ENCODE measurements at regions not wholly inside any gene's neighbourhood (a gene's known extent, or its start where the extent isn't known, plus 50 kb on each side); places are given as distances from the start of the nearest gene placed in this dataset.

- no peak overlapping the region for H3K27ac ChIP-seq
- TF ChIP-seq CTCF (conservative IDR thresholded peaks at IDR 0.05): no peak
These were observed 419.9 kb downstream of the HAO1 start for GRCh38 chr20:7520361-7520760.

- H3K27ac ChIP-seq: no peak overlapping the region
- TF ChIP-seq ZFX (IDR thresholded peaks at IDR 0.05): no peak
- no peak for TF ChIP-seq CTCF (conservative IDR thresholded peaks at IDR 0.05)
These were observed 417.0 kb downstream of the HAO1 start for GRCh38 chr20:7523288-7523687.

- TF ChIP-seq CTCF (conservative IDR thresholded peaks at IDR 0.05) (no peak), ZFX (IDR thresholded peaks at IDR 0.05) (no peak)
These were observed 400.2 kb downstream of the HAO1 start for GRCh38 chr20:7540018-7540417.

GRCh38 chr20:7540923-7541322, 399.3 kb downstream of the HAO1 start:
- no peak for TF ChIP-seq ZFX (IDR thresholded peaks at IDR 0.05)
- TF ChIP-seq CTCF (conservative IDR thresholded peaks at IDR 0.05): no peak
- H3K27ac ChIP-seq: no peak overlapping the region

More at GRCh38 chr20:7540018-7540417, 400.2 kb downstream of the HAO1 start:
- no peak overlapping the region for H3K27ac ChIP-seq

- no peak for TF ChIP-seq CTCF (conservative IDR thresholded peaks at IDR 0.05)
- no peak for TF ChIP-seq ZFX (IDR thresholded peaks at IDR 0.05)
- H3K27ac ChIP-seq: no peak overlapping the region
These were observed 369.2 kb downstream of the HAO1 start for GRCh38 chr20:7571101-7571500.

GRCh38 chr20:7571521-7572055, 368.7 kb downstream of the HAO1 start:
- TF ChIP-seq CTCF (conservative IDR thresholded peaks at IDR 0.05): no peak
- no peak for TF ChIP-seq ZFX (IDR thresholded peaks at IDR 0.05)
- no peak overlapping the region for H3K27ac ChIP-seq

- no peak overlapping the region for H3K27ac ChIP-seq
- TF ChIP-seq CTCF (conservative IDR thresholded peaks at IDR 0.05): no peak
- no peak for TF ChIP-seq ZFX (IDR thresholded peaks at IDR 0.05)
These were observed 360.4 kb downstream of the HAO1 start for GRCh38 chr20:7579888-7580287.
